Endothelial cell of umbilical vein (primary cell): ENCODE measurements at regions not wholly inside any gene's neighbourhood (a gene's known extent, or its start where the extent isn't known, plus 50 kb on each side); places are given as distances from the start of the nearest gene placed in this dataset.

ENCODE experiments used
- BruUV-seq: library from RNA; stranded (reverse); fragments of 400-500 nt; replicated peaks from 2 replicates; lab custom pipeline; 2021; lab: Mats Ljungman, UMichigan
- CTCF ChIA-PET: fragments of 300-600, 350-600 bp; sonication (Branson Sonifier 250); formaldehyde crosslinking; loops from one replicate; lab custom pipeline; 2021; ENCODE audit warnings: antibody characterized with exemption, inconsistent platforms; lab: Charles Lee
- POLR2A ChIA-PET: fragments of 300-600, 350-600 bp; sonication (Branson Sonifier 250); formaldehyde crosslinking; loops from one replicate; lab custom pipeline; 2021; ENCODE audit warnings: antibody characterized with exemption, inconsistent platforms; lab: Charles Lee
- DNase-seq: peaks from one replicate; pipeline ENCODE4 v3.0.0-alpha.2; 2011; ENCODE audit warnings: low read depth, low spot score
- FAIRE-seq: peaks from 2 replicates; lab custom pipeline; 2011; peaks lifted over from hg19 to GRCh38; lab: Jason Lieb, UNC
- H2AFZ ChIP-seq: 2 replicates; pipeline ENCODE4 v1.6.0; 2012; ENCODE audit warnings: low read depth, low read length, control low read depth, inconsistent platforms
- H3K27ac ChIP-seq: 2 replicates; pipeline ENCODE4 v1.5.1; 2011; ENCODE audit warnings: low read depth, mild to moderate bottlenecking, control low read depth, low read length, moderate library complexity; ENCODE audit not compliant: insufficient read depth
- H3K27me3 ChIP-seq, 2 experiments: 2 replicates each; pipeline versions ENCODE4 v1.6.0 to v1.6.1; 2011; ENCODE audit warnings: low read length in 2 of 2, mixed read lengths in 1 of 2; ENCODE audit not compliant: control insufficient read depth in 2 of 2, insufficient read depth in 2 of 2
- H3K36me3 ChIP-seq, 2 experiments: 2 replicates in 1 of 2; 3 replicates in 1 of 2; pipeline ENCODE4 v1.5.1; 2011; ENCODE audit warnings: low read length in 2 of 2, mild to moderate bottlenecking in 1 of 2, moderate library complexity in 1 of 2; ENCODE audit not compliant: control insufficient read depth in 2 of 2, insufficient read depth in 2 of 2; ENCODE audit errors: extremely low read depth in 1 of 2
- H3K4me1 ChIP-seq: 3 replicates; pipeline ENCODE4 v1.5.1; 2011; ENCODE audit warnings: mild to moderate bottlenecking, low read length; ENCODE audit not compliant: control insufficient read depth, insufficient read depth; ENCODE audit errors: extremely low read depth
- H3K4me2 ChIP-seq: 2 replicates; pipeline ENCODE4 v1.6.1; 2011; ENCODE audit warnings: low read length, control low read depth, mixed read lengths; ENCODE audit not compliant: insufficient read depth
- H3K4me3 ChIP-seq, 3 experiments: fragments of 200-600 bp in 1 of 3; sonication (generic), shearing (Covaris generic) in 1 of 3; replicated peaks in 1 of 3; 2 replicates each; pipeline ENCODE4 v1.5.1; 2011 to 2016; ENCODE audit warnings: control low read depth in 3 of 3, low read length in 3 of 3, mild to moderate bottlenecking in 2 of 3, inconsistent platforms in 1 of 3, low read depth in 1 of 3, moderate library complexity in 1 of 3; ENCODE audit not compliant: insufficient read depth in 1 of 3
- H3K79me2 ChIP-seq: 2 replicates; pipeline ENCODE4 v1.6.0; 2012; ENCODE audit warnings: low read length, inconsistent platforms; ENCODE audit not compliant: control insufficient read depth, insufficient read depth
- H3K9ac ChIP-seq: replicated peaks from 2 replicates; pipeline ENCODE3; 2011; ENCODE audit warnings: low read length, control low read depth; ENCODE audit not compliant: insufficient read depth; ENCODE audit errors: extremely low read depth
- H3K9me1 ChIP-seq: replicated peaks from 3 replicates; pipeline ENCODE4 v1.6.0; 2011; ENCODE audit warnings: mild to moderate bottlenecking, low read length; ENCODE audit not compliant: control insufficient read depth, insufficient read depth; ENCODE audit errors: extremely low read depth
- H3K9me3 ChIP-seq: replicated peaks from 2 replicates; pipeline ENCODE4 v1.5.1; 2012; ENCODE audit warnings: low read length, inconsistent platforms; ENCODE audit not compliant: control insufficient read depth, insufficient read depth
- H4K20me1 ChIP-seq: replicated peaks from 2 replicates; pipeline ENCODE3; 2011; ENCODE audit warnings: mild to moderate bottlenecking, low read length; ENCODE audit not compliant: control insufficient read depth, insufficient read depth; ENCODE audit errors: extremely low read depth
- EZH2 ChIP-seq: IDR thresholded peaks from 2 replicates; pipeline ENCODE4 v1.6.1; 2012; ENCODE audit warnings: borderline replicate concordance, low read depth, mild to moderate bottlenecking, moderate library complexity, low read length, inconsistent platforms; ENCODE audit not compliant: severe bottlenecking
- FOS ChIP-seq: IDR thresholded peaks from 2 replicates; pipeline ENCODE4 v1.6.1; 2011; ENCODE audit warnings: mild to moderate bottlenecking, low read length, moderate library complexity, borderline replicate concordance; ENCODE audit not compliant: insufficient read depth
- GATA2 ChIP-seq: IDR thresholded peaks from 2 replicates; pipeline ENCODE4 v1.7.0; 2011; ENCODE audit warnings: low read depth, mild to moderate bottlenecking, moderate library complexity, mixed read lengths, low read length; ENCODE audit not compliant: insufficient read length, insufficient read depth
- JUN ChIP-seq: IDR thresholded peaks from 2 replicates; pipeline ENCODE4 v1.6.1; 2011; ENCODE audit warnings: borderline replicate concordance, low read depth; ENCODE audit not compliant: insufficient read length, insufficient read depth
- MYC ChIP-seq: IDR thresholded peaks from one replicate; pipeline ENCODE4 v1.6.1; 2011; ENCODE audit warnings: mild to moderate bottlenecking, low read depth, low read length
- POLR2A ChIP-seq: IDR thresholded peaks from 2 replicates; pipeline ENCODE4 v1.6.1; 2012; ENCODE audit warnings: low read depth, mild to moderate bottlenecking, control low read depth, low read length
- POLR2AphosphoS5 ChIP-seq: IDR thresholded peaks from 2 replicates; pipeline ENCODE4 v1.6.1; 2012; ENCODE audit warnings: low read depth, mild to moderate bottlenecking, control low read depth, low read length, moderate library complexity; ENCODE audit not compliant: insufficient read depth
- dilution Hi-C: fragments of 300-500 bp; cut with MboI; formaldehyde crosslinking; loops from one replicate; pipeline ENCODE4 v1.15.0; 2019; ENCODE audit warnings: low sequenced_read_pairs; ENCODE audit not compliant: extremely low pct_ligation_motif_present
- intact Hi-C: fragments of 100-400 bp; cut with micrococcal nuclease; formaldehyde crosslinking; loops from one replicate; pipeline ENCODE4 v1.10.0; 2022
- TF ChIP-seq, protein P1 (sequence below): IDR thresholded peaks from 2 replicates; pipeline ENCODE4 v1.6.1; 2011; ENCODE audit not compliant: insufficient read depth, insufficient read length
- TF ChIP-seq, protein P2 (sequence below), 2 donors: IDR thresholded peaks; 1 replicate in 1 of 2; 2 replicates in 1 of 2; pipeline ENCODE4 v1.5.1; 2011; ENCODE audit warnings: low read length in 2 of 2, mild to moderate bottlenecking in 2 of 2, moderate library complexity in 2 of 2, control low read depth in 1 of 2, inconsistent platforms in 1 of 2, low read depth in 1 of 2; ENCODE audit not compliant: insufficient read depth in 1 of 2; ENCODE audit errors: extremely low read depth in 1 of 2

- FAIRE-seq = no peak
- ChIA-PET POLR2A (no interaction called here), CTCF (no interaction called here)
- intact Hi-C loops (no loop called here), dilution Hi-C loops (no loop called here)
- H4K20me1 ChIP-seq = no peaks in the 10 kb centered on the region
- H3K9me3 ChIP-seq = no peaks in the 10 kb centered on the region
- H2AFZ ChIP-seq = no peak overlapping the region
- H3K36me3 ChIP-seq = no peaks in the 10 kb centered on the region
- no peaks in the 10 kb centered on the region for H3K79me2 ChIP-seq
- H3K27ac ChIP-seq = no peak overlapping the region
- TF ChIP-seq GATA2 = no peak
- TF ChIP-seq, protein P1, sequence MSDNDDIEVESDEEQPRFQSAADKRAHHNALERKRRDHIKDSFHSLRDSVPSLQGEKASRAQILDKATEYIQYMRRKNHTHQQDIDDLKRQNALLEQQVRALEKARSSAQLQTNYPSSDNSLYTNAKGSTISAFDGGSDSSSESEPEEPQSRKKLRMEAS = no peak
- TF ChIP-seq POLR2AphosphoS5 = no peak
- TF ChIP-seq, protein P2, sequence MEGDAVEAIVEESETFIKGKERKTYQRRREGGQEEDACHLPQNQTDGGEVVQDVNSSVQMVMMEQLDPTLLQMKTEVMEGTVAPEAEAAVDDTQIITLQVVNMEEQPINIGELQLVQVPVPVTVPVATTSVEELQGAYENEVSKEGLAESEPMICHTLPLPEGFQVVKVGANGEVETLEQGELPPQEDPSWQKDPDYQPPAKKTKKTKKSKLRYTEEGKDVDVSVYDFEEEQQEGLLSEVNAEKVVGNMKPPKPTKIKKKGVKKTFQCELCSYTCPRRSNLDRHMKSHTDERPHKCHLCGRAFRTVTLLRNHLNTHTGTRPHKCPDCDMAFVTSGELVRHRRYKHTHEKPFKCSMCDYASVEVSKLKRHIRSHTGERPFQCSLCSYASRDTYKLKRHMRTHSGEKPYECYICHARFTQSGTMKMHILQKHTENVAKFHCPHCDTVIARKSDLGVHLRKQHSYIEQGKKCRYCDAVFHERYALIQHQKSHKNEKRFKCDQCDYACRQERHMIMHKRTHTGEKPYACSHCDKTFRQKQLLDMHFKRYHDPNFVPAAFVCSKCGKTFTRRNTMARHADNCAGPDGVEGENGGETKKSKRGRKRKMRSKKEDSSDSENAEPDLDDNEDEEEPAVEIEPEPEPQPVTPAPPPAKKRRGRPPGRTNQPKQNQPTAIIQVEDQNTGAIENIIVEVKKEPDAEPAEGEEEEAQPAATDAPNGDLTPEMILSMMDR (IDR thresholded peaks at IDR 0.05; ENCODE audit: extremely low read depth in 1 of 2, insufficient read depth in 1 of 2, low read depth in 1 of 2, low read length in 2 of 2) = no peak
- TF ChIP-seq JUN = no peak
- no peak for TF ChIP-seq MYC
- TF ChIP-seq EZH2 = no peak
- no peak for TF ChIP-seq FOS
- no peak for TF ChIP-seq POLR2A
- no peaks in the 10 kb centered on the region for H3K9me1 ChIP-seq
- no TSS peak for BruUV-seq
- DNase-seq = no peak
- H3K27me3 ChIP-seq = no peaks in the 10 kb centered on the region
- H3K4me1 ChIP-seq = no peaks in the 10 kb centered on the region
- no peak overlapping the region for H3K4me3 ChIP-seq
- no peak overlapping the region for H3K9ac ChIP-seq
- no peak overlapping the region for H3K4me2 ChIP-seq
Observed at GRCh38 chr14:104357689-104358527, 219.5 kb downstream of the KIF26A start.
